Smooth muscle cell (in vitro differentiated cells): ENCODE measurements at regions not wholly inside any gene's neighbourhood (a gene's known extent, or its start where the extent isn't known, plus 50 kb on each side); places are given as distances from the start of the nearest gene placed in this dataset.

ENCODE experiments used
- DNase-seq: peaks from one replicate; lab custom pipeline; 2025; ENCODE audit not compliant: unreplicated experiment; lab: John Stamatoyannopoulos, UW
- H2AFZ ChIP-seq: fragments of 200-600 bp; sonication (generic); 2 replicates; pipeline ENCODE4 v1.6.0; 2016; ENCODE audit warnings: antibody characterized with exemption, low read depth, mild to moderate bottlenecking
- H3F3A ChIP-seq: fragments of 200-600 bp; sonication (generic); 2 replicates; pipeline ENCODE4 v1.6.0; 2017; ENCODE audit warnings: antibody characterized with exemption, low read depth
- H3K27ac ChIP-seq: fragments of 200-600 bp; sonication (generic); 2 replicates; pipeline ENCODE4 v1.5.1; 2016; ENCODE audit warnings: low read depth, mild to moderate bottlenecking
- H3K27me3 ChIP-seq: fragments of 200-600 bp; sonication (generic); 2 replicates; pipeline ENCODE4 v1.6.1; 2016; ENCODE audit warnings: low read depth, mild to moderate bottlenecking
- H3K36me3 ChIP-seq: fragments of 200-600 bp; sonication (generic); 2 replicates; pipeline ENCODE4 v1.5.1; 2016; ENCODE audit warnings: low read depth
- H3K4me1 ChIP-seq: fragments of 200-600 bp; sonication (generic); 2 replicates; pipeline ENCODE4 v1.5.1; 2016; ENCODE audit warnings: low read depth
- H3K4me2 ChIP-seq: fragments of 200-600 bp; sonication (generic); 2 replicates; pipeline ENCODE4 v1.6.0; 2016; ENCODE audit warnings: mild to moderate bottlenecking
- H3K4me3 ChIP-seq: fragments of 200-600 bp; sonication (generic); 2 replicates; pipeline ENCODE4 v1.5.1; 2016; ENCODE audit warnings: mild to moderate bottlenecking
- H3K79me2 ChIP-seq: fragments of 200-600 bp; sonication (generic); 2 replicates; pipeline ENCODE4 v1.6.0; 2016; ENCODE audit warnings: low read depth, mild to moderate bottlenecking
- H3K9ac ChIP-seq: fragments of 200-600 bp; sonication (generic); 2 replicates; pipeline ENCODE4 v1.6.0; 2016; ENCODE audit warnings: low read depth
- H3K9me3 ChIP-seq: fragments of 200-600 bp; sonication (generic); replicated peaks from 2 replicates; pipeline ENCODE4 v1.5.1; 2016; ENCODE audit warnings: low read depth
- H4K20me1 ChIP-seq: fragments of 200-600 bp; sonication (generic); 2 replicates; pipeline ENCODE4 v1.6.0; 2016; ENCODE audit warnings: low read depth
- CTCF ChIP-seq: fragments of 200-600 bp; sonication (generic); IDR thresholded peaks from 2 replicates; pipeline ENCODE4 v1.5.1; 2017; ENCODE audit warnings: borderline replicate concordance, mild to moderate bottlenecking, antibody characterized with exemption; ENCODE audit not compliant: insufficient read depth, poor library complexity, severe bottlenecking
- WGBS: methylation state at CpG from one replicate; pipeline ENCODE4 v1.1.7; 2016; ENCODE audit warnings: low lambda C conversion rate; 5-methylcytosine and 5-hydroxymethylcytosine counted together

GRCh38 chr13:89097994-89098393 is 1426.8 kb downstream of the SLITRK5 start:
- Histone ChIP-seq H3K9me3 (no peaks in the 10 kb centered on the region), H3K27ac (no peak overlapping the region), H4K20me1 (no peaks in the 10 kb centered on the region)

GRCh38 chr13:89113744-89114143 is 1442.6 kb downstream of the SLITRK5 start:
- 37% methylated on average over 5 of the region's 5 CpGs for WGBS
- no peaks in the 10 kb centered on the region for H3K27me3 ChIP-seq

More at GRCh38 chr13:89097994-89098393, 1426.8 kb downstream of the SLITRK5 start:
- H3K79me2 ChIP-seq: no peaks in the 10 kb centered on the region
- H3K4me3 ChIP-seq: no peak overlapping the region
- DNase-seq: no peak
- H2AFZ ChIP-seq: no peak overlapping the region
- H3K4me1 ChIP-seq: no peaks in the 10 kb centered on the region
- H3F3A ChIP-seq: no peaks in the 10 kb centered on the region
- H3K36me3 ChIP-seq: no peaks in the 10 kb centered on the region
- no peak for TF ChIP-seq CTCF
- no peaks in the 10 kb centered on the region for H3K27me3 ChIP-seq
- H3K4me2 ChIP-seq: no peak overlapping the region
- 100% methylated on average over 1 of the region's 1 CpG for WGBS
- H3K9ac ChIP-seq: no peak overlapping the region

GRCh38 chr13:89115307-89115706 is 1444.1 kb downstream of the SLITRK5 start:
- 84% methylated on average over 3 of the region's 3 CpGs for WGBS
- Histone ChIP-seq H3K4me3 (no peak overlapping the region), H3K4me1 (no peaks in the 10 kb centered on the region), H3K9ac (no peak overlapping the region), H3K27ac (no peak overlapping the region), H3K79me2 (no peaks in the 10 kb centered on the region), H3K4me2 (no peak overlapping the region), H2AFZ (no peak overlapping the region), H4K20me1 (no peaks in the 10 kb centered on the region), H3K27me3 (no peaks in the 10 kb centered on the region), H3K36me3 (no peaks in the 10 kb centered on the region), H3F3A (no peaks in the 10 kb centered on the region), H3K9me3 (no peaks in the 10 kb centered on the region)
- DNase-seq: no peak
- TF ChIP-seq CTCF: no peak

More at GRCh38 chr13:89113744-89114143, 1442.6 kb downstream of the SLITRK5 start:
- Histone ChIP-seq H3K4me2 (no peak overlapping the region), H3K4me1 (no peaks in the 10 kb centered on the region), H3K9me3 (no peaks in the 10 kb centered on the region), H4K20me1 (no peaks in the 10 kb centered on the region), H3K36me3 (no peaks in the 10 kb centered on the region), H3K27ac (no peak overlapping the region), H2AFZ (no peak overlapping the region), H3K79me2 (no peaks in the 10 kb centered on the region), H3F3A (no peaks in the 10 kb centered on the region), H3K4me3 (no peak overlapping the region), H3K9ac (no peak overlapping the region)
- TF ChIP-seq CTCF: no peak
- DNase-seq: no peak

- H3F3A ChIP-seq: no peaks in the 10 kb centered on the region
- no peaks in the 10 kb centered on the region for H3K79me2 ChIP-seq
- no peak overlapping the region for H2AFZ ChIP-seq
- H3K36me3 ChIP-seq: no peaks in the 10 kb centered on the region
- no peaks in the 10 kb centered on the region for H3K27me3 ChIP-seq
- no peak overlapping the region for H3K27ac ChIP-seq
- no peaks in the 10 kb centered on the region for H3K4me1 ChIP-seq
- WGBS: 58% methylated on average over 3 of the region's 3 CpGs
- no peaks in the 10 kb centered on the region for H4K20me1 ChIP-seq
- no peak for DNase-seq
- H3K4me3 ChIP-seq: no peak overlapping the region
- no peak for TF ChIP-seq CTCF
- H3K9ac ChIP-seq: no peak overlapping the region
- no peaks in the 10 kb centered on the region for H3K9me3 ChIP-seq
- no peak overlapping the region for H3K4me2 ChIP-seq
These were observed 1465.5 kb downstream of the SLITRK5 start for GRCh38 chr13:89136678-89137077.
